Kidney (tissue), 13 donors: ENCODE measurements at regions not wholly inside any gene's neighbourhood (a gene's known extent, or its start where the extent isn't known, plus 50 kb on each side); places are given as distances from the start of the nearest gene placed in this dataset.

Experiments
- DNase-seq, 5 donors: peaks; one replicate each; pipeline ENCODE4 v3.0.0-alpha.2; 2013 to 2020
- FAIRE-seq: peaks from 2 replicates; lab custom pipeline; 2012; peaks lifted over from hg19 to GRCh38; lab: Jason Lieb, UNC
- H3K27ac ChIP-seq, 2 donors: one replicate each; pipeline ENCODE4 v1.7.0; 2013; ENCODE audit warnings: low read depth in 2 of 2, low read length in 2 of 2, inconsistent platforms in 1 of 2
- H3K27me3 ChIP-seq: one replicate; pipeline ENCODE4 v1.7.1; 2013; ENCODE audit warnings: low read length, inconsistent platforms; ENCODE audit not compliant: control insufficient read depth, insufficient read depth
- H3K36me3 ChIP-seq, 3 donors: one replicate each; pipeline versions ENCODE4 v1.7.0 to v1.7.1; 2013; ENCODE audit warnings: low read length in 3 of 3, control low read depth in 1 of 3, inconsistent platforms in 1 of 3; ENCODE audit not compliant: insufficient read depth in 3 of 3, control insufficient read depth in 2 of 3
- H3K4me1 ChIP-seq, 3 donors: one replicate each; pipeline versions ENCODE4 v1.7.0 to v1.7.1; 2013; ENCODE audit warnings: low read length in 3 of 3, inconsistent platforms in 1 of 3, low read depth in 1 of 3; ENCODE audit not compliant: control insufficient read depth in 2 of 3, insufficient read depth in 2 of 3
- H3K4me3 ChIP-seq, 3 donors: one replicate each; pipeline versions ENCODE4 v1.7.0 to v1.8.1; 2013; ENCODE audit warnings: low read length in 3 of 3, control low read depth in 1 of 3, inconsistent platforms in 1 of 3
- H3K9ac ChIP-seq, 3 donors: one replicate each; pipeline versions ENCODE4 v1.7.0 to v1.7.1; 2013; ENCODE audit warnings: low read length in 3 of 3, control low read depth in 1 of 3, inconsistent platforms in 1 of 3
- H3K9me3 ChIP-seq, 3 donors: one replicate each; pipeline versions ENCODE4 v1.7.0 to v1.7.1; 2013; ENCODE audit warnings: low read length in 3 of 3, control low read depth in 1 of 3, inconsistent platforms in 1 of 3; ENCODE audit not compliant: control insufficient read depth in 2 of 3, insufficient read depth in 1 of 3
- intact Hi-C: fragments of 100-400 bp; cut with DNase I; formaldehyde crosslinking; loops from one replicate; pipeline ENCODE4 v1.11.1; 2022
- TF ChIP-seq, protein P1 (sequence below): IDR thresholded peaks from 3 replicates; pipeline ENCODE4 v1.5.1; 2012; ENCODE audit warnings: mild to moderate bottlenecking, moderate library complexity, borderline replicate concordance; ENCODE audit not compliant: insufficient read depth; ENCODE audit errors: extremely low read depth
- donor health status: control.
- donor health status: control.
- donor health status: control.
- donor health status: control.
- donor health status: control.
- donor health status: DM: yes; HTN: yes; CAD: no.
- donor health status: Normal renal cell carcinoma (clear cell type).

GRCh38 chr2:241931084-241931975 is 61.8 kb downstream of the RTP5 start:
- no peak for FAIRE-seq
- Histone ChIP-seq H3K36me3 (no peaks in the 10 kb centered on the region), H3K27ac (no peak overlapping the region), H3K27me3 (no peaks in the 10 kb centered on the region), H3K9me3 (no peaks in the 10 kb centered on the region), H3K9ac (no peak overlapping the region), H3K4me1 (peaks cover 0 to 4% (median 4%) of the 10 kb centered on the region in 3 donors), H3K4me3 (no peak overlapping the region)
- TF ChIP-seq, protein P1, sequence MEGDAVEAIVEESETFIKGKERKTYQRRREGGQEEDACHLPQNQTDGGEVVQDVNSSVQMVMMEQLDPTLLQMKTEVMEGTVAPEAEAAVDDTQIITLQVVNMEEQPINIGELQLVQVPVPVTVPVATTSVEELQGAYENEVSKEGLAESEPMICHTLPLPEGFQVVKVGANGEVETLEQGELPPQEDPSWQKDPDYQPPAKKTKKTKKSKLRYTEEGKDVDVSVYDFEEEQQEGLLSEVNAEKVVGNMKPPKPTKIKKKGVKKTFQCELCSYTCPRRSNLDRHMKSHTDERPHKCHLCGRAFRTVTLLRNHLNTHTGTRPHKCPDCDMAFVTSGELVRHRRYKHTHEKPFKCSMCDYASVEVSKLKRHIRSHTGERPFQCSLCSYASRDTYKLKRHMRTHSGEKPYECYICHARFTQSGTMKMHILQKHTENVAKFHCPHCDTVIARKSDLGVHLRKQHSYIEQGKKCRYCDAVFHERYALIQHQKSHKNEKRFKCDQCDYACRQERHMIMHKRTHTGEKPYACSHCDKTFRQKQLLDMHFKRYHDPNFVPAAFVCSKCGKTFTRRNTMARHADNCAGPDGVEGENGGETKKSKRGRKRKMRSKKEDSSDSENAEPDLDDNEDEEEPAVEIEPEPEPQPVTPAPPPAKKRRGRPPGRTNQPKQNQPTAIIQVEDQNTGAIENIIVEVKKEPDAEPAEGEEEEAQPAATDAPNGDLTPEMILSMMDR: no peak
- DNase-seq: no peak
- intact Hi-C loops: no loop called here

GRCh38 chr2:241931976-241932898 is 62.7 kb downstream of the RTP5 start:
- no peak for FAIRE-seq
- no peaks in the 10 kb centered on the region for H3K9me3 ChIP-seq
- H3K9ac ChIP-seq: no peak overlapping the region
- intact Hi-C loops: no loop called here
- DNase-seq: no peak
- H3K4me3 ChIP-seq: no peak overlapping the region
- H3K27me3 ChIP-seq: no peaks in the 10 kb centered on the region
- peaks cover 0 to 4% (median 4%) of the 10 kb centered on the region in 3 donors for H3K4me1 ChIP-seq
- no peaks in the 10 kb centered on the region for H3K36me3 ChIP-seq
- TF ChIP-seq, protein P1: no peak
- H3K27ac ChIP-seq: no peak overlapping the region

- H3K27me3 ChIP-seq: no peaks in the 10 kb centered on the region
- H3K4me1 ChIP-seq: peaks cover 0 to 4% (median 4%) of the 10 kb centered on the region in 3 donors
- H3K9ac ChIP-seq: no peak overlapping the region
- DNase-seq (no peak), FAIRE-seq (no peak)
- no peaks in the 10 kb centered on the region for H3K9me3 ChIP-seq
- no peak overlapping the region for H3K4me3 ChIP-seq
- H3K27ac ChIP-seq: no peak overlapping the region
- no peaks in the 10 kb centered on the region for H3K36me3 ChIP-seq
- intact Hi-C loops: no loop called here
- TF ChIP-seq, protein P1: no peak
Measured at GRCh38 chr2:241932899-241933178, 63.3 kb downstream of the RTP5 start.
